Hepatocyte (in vitro differentiated cells): ENCODE measurements at regions not wholly inside any gene's neighbourhood (a gene's known extent, or its start where the extent isn't known, plus 50 kb on each side); places are given as distances from the start of the nearest gene placed in this dataset.

Experiments
- DNase-seq: peaks from one replicate; pipeline ENCODE4 v3.0.0-alpha.2; 2016; ENCODE audit warnings: low spot score
- H2AFZ ChIP-seq: fragments of 200-600 bp; sonication (generic); 2 replicates; pipeline ENCODE4 v1.6.0; 2016; ENCODE audit warnings: antibody characterized with exemption, mild to moderate bottlenecking
- H3K27ac ChIP-seq: fragments of 200-600 bp; sonication (generic); 2 replicates; pipeline ENCODE4 v1.5.1; 2016; ENCODE audit warnings: mild to moderate bottlenecking
- H3K27me3 ChIP-seq: fragments of 200-600 bp; sonication (generic); 2 replicates; pipeline ENCODE4 v1.6.1; 2016
- H3K36me3 ChIP-seq: fragments of 200-600 bp; sonication (generic); replicated peaks from 2 replicates; pipeline ENCODE4 v1.5.1; 2016; ENCODE audit warnings: low read depth; ENCODE audit not compliant: insufficient read depth
- H3K4me1 ChIP-seq: fragments of 200-600 bp; sonication (generic); 2 replicates; pipeline ENCODE4 v1.5.1; 2016; ENCODE audit warnings: mild to moderate bottlenecking, moderate library complexity; ENCODE audit not compliant: insufficient read depth
- H3K4me2 ChIP-seq: fragments of 200-600 bp; sonication (generic); 2 replicates; pipeline ENCODE4 v1.6.0; 2016
- H3K4me3 ChIP-seq: fragments of 200-600 bp; sonication (generic); 2 replicates; pipeline ENCODE4 v1.5.1; 2016; ENCODE audit warnings: mild to moderate bottlenecking
- H3K79me2 ChIP-seq: fragments of 200-600 bp; sonication (generic); 2 replicates; pipeline ENCODE4 v1.6.0; 2017; ENCODE audit warnings: mild to moderate bottlenecking
- H3K9me2 ChIP-seq: fragments of 200-600 bp; sonication (generic); replicated peaks from 2 replicates; pipeline ENCODE4 v1.6.0; 2017; ENCODE audit warnings: mild to moderate bottlenecking; ENCODE audit not compliant: insufficient read depth
- H3K9me3 ChIP-seq: fragments of 200-600 bp; sonication (generic); 2 replicates; pipeline ENCODE4 v1.5.1; 2016; ENCODE audit warnings: low read depth, mild to moderate bottlenecking
- H4K20me1 ChIP-seq: fragments of 200-600 bp; sonication (generic); 2 replicates; pipeline ENCODE4 v1.6.0; 2016; ENCODE audit warnings: mild to moderate bottlenecking; ENCODE audit not compliant: insufficient read depth, poor library complexity, severe bottlenecking
- CTCF ChIP-seq: fragments of 200-600 bp; sonication (generic); IDR thresholded peaks from 2 replicates; pipeline ENCODE4 v1.5.1; 2016; ENCODE audit warnings: antibody characterized with exemption, mild to moderate bottlenecking; ENCODE audit not compliant: poor library complexity
- EZH2 ChIP-seq: fragments of 200-600 bp; sonication (generic); IDR thresholded peaks from 2 replicates; pipeline ENCODE4 v1.6.1; 2016; ENCODE audit warnings: antibody characterized with exemption, mild to moderate bottlenecking, borderline replicate concordance
- EZH2phosphoT487 ChIP-seq: fragments of 200-600 bp; sonication (generic); IDR thresholded peaks from one replicate; pipeline ENCODE4 v1.6.1; 2018; ENCODE audit warnings: antibody characterized with exemption, mild to moderate bottlenecking, low read depth, moderate library complexity; ENCODE audit not compliant: unreplicated experiment, severe bottlenecking
- WGBS: methylation state at CpG from one replicate; pipeline ENCODE4 v1.1.6; 2016; ENCODE audit warnings: low lambda C conversion rate; ENCODE audit errors: missing lambda C conversion rate; 5-methylcytosine and 5-hydroxymethylcytosine counted together

GRCh38 chr22:48261706-48262105 is 1499.3 kb downstream of the TBC1D22A start:
- Histone ChIP-seq H3K79me2 (no peaks in the 10 kb centered on the region), H4K20me1 (no peaks in the 10 kb centered on the region), H3K9me3 (no peaks in the 10 kb centered on the region), H3K36me3 (no peaks in the 10 kb centered on the region), H2AFZ (no peak overlapping the region), H3K4me1 (no peaks in the 10 kb centered on the region), H3K4me2 (no peak overlapping the region), H3K9me2 (no peaks in the 10 kb centered on the region), H3K4me3 (no peak overlapping the region), H3K27ac (no peak overlapping the region), H3K27me3 (peaks cover 1% of the 10 kb centered on the region)
- DNase-seq: no peak
- TF ChIP-seq EZH2phosphoT487 (no peak), CTCF (no peak)
- 85% methylated on average over 2 of the region's 2 CpGs for WGBS

DNA sequence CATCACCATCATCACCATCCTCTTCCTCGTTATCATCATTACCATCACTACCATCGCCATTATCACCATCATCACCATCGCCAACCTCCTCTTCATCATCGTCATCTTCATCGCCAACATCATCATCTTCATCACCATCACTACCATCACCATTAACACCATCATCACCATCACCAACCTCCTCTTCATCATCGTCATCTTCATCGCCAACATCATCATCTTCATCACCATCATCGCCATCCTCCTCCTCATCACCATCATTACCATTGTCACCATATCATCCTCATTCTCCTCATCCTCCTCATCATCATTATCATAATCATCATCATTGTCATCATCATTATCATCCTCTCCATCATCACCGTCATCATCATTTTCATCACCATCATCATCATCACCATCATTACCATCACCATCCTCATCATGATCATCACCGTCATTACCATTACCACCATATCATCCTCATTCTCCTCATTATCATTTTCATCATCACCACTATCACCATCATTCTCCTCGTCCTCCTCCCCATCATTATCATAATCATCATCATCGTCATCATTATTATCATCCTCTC is 1498.7 kb downstream of the TBC1D22A start:
- 95% methylated on average over 12 of the region's 12 CpGs for WGBS
- Histone ChIP-seq H3K4me3 (no peak overlapping the region), H3K9me2 (no peaks in the 10 kb centered on the region), H3K9me3 (no peaks in the 10 kb centered on the region), H3K36me3 (no peaks in the 10 kb centered on the region), H3K4me2 (no peak overlapping the region), H3K27ac (no peak overlapping the region), H2AFZ (no peak overlapping the region), H3K27me3 (peaks cover 3% of the 10 kb centered on the region), H4K20me1 (no peaks in the 10 kb centered on the region), H3K79me2 (no peaks in the 10 kb centered on the region), H3K4me1 (no peaks in the 10 kb centered on the region)
- no peak for DNase-seq
- TF ChIP-seq EZH2phosphoT487 (no peak), CTCF (no peak), EZH2 (no peak)

- WGBS: 84% methylated on average over 8 of the region's 8 CpGs
- Histone ChIP-seq H3K4me3 (no peak overlapping the region), H3K4me1 (no peaks in the 10 kb centered on the region), H3K27me3 (peaks cover 4% of the 10 kb centered on the region), H3K27ac (no peak overlapping the region), H3K9me2 (no peaks in the 10 kb centered on the region), H3K9me3 (no peaks in the 10 kb centered on the region), H4K20me1 (no peaks in the 10 kb centered on the region), H2AFZ (no peak overlapping the region), H3K4me2 (no peak overlapping the region), H3K79me2 (no peaks in the 10 kb centered on the region), H3K36me3 (no peaks in the 10 kb centered on the region)
- no peak for DNase-seq
- no peak for TF ChIP-seq EZH2
- TF ChIP-seq EZH2phosphoT487: no peak
- TF ChIP-seq CTCF: no peak
Measured at GRCh38 chr22:48259991-48260670, 1497.7 kb downstream of the TBC1D22A start.
